GM12878 (cell line): ENCODE measurements at regions not wholly inside any gene's neighbourhood (a gene's known extent, or its start where the extent isn't known, plus 50 kb on each side); places are given as distances from the start of the nearest gene placed in this dataset.

Experiments
- ATAC-seq: fragments of 200-7000 bp; cut with Tn5 transposase; 3 replicates; pipeline ENCODE4 v1.9.1; 2020; ENCODE audit warnings: mild to moderate bottlenecking, moderate library complexity
- BruUV-seq: library from RNA; stranded (reverse); fragments of 400-500 nt; replicated peaks from 2 replicates; lab custom pipeline; 2021; lab: Mats Ljungman, UMichigan
- CTCF ChIA-PET: fragments of 300-600 bp; sonication (Branson Sonifier 250); formaldehyde crosslinking; extraction: SDS; loops from one replicate; lab custom pipeline; 2021; ENCODE audit warnings: inconsistent platforms; lab: Yijun Ruan, JAX
- POLR2A ChIA-PET: fragments of 350-600 bp; formaldehyde crosslinking; extraction: SDS; loops from one replicate; lab custom pipeline; 2021; ENCODE audit warnings: inconsistent platforms; lab: Charles Lee
- RAD21 ChIA-PET: fragments of 300-600 bp; sonication (Branson Sonifier 250); formaldehyde crosslinking; loops from one replicate; lab custom pipeline; 2023; ENCODE audit warnings: antibody characterized with exemption; ENCODE audit not compliant: unreplicated experiment; lab: Charles Lee
- SMC1A ChIA-PET: fragments of 300-600 bp; sonication (Branson Sonifier 250); formaldehyde crosslinking; loops from one replicate; lab custom pipeline; 2023; ENCODE audit not compliant: unreplicated experiment, uncharacterized antibody; lab: Charles Lee
- DNase-seq: peaks from one replicate; pipeline ENCODE4 v3.0.0-alpha.2; 2011; ENCODE audit warnings: low read depth, low spot score
- FAIRE-seq: peaks from 3 replicates; lab custom pipeline; 2011; peaks lifted over from hg19 to GRCh38; lab: Jason Lieb, UNC
- H2AFZ ChIP-seq: 2 replicates; pipeline ENCODE4 v1.6.0; 2011; ENCODE audit warnings: low read depth, low read length, control low read depth; ENCODE audit not compliant: control insufficient read depth
- H3K27ac ChIP-seq: 2 replicates; pipeline ENCODE4 v1.5.1; 2011; ENCODE audit warnings: control low read depth; ENCODE audit not compliant: control insufficient read depth, insufficient read depth
- H3K27me3 ChIP-seq, 2 experiments: replicated peaks in 1 of 2; 2 replicates each; pipeline versions ENCODE4 v1.6.0 to v1.6.1; 2011; ENCODE audit warnings: low read length in 1 of 2; ENCODE audit not compliant: control insufficient read depth in 2 of 2, insufficient read depth in 2 of 2
- H3K36me3 ChIP-seq, 2 experiments: 2 replicates each; pipeline ENCODE4 v1.5.1; 2011; ENCODE audit warnings: low read length in 1 of 2; ENCODE audit not compliant: control insufficient read depth in 2 of 2, insufficient read depth in 2 of 2
- H3K4me1 ChIP-seq: 2 replicates; pipeline ENCODE4 v1.6.1; 2011; ENCODE audit warnings: mild to moderate bottlenecking, low read length, moderate library complexity, mixed read lengths; ENCODE audit not compliant: control insufficient read depth, insufficient read depth
- H3K4me2 ChIP-seq: 2 replicates; pipeline ENCODE4 v1.6.0; 2011; ENCODE audit warnings: control low read depth; ENCODE audit not compliant: control insufficient read depth, insufficient read depth
- H3K4me3 ChIP-seq: fragments of 200-600 bp; sonication (generic); 2 replicates; pipeline ENCODE4 v1.5.1; 2016
- H3K79me2 ChIP-seq: 2 replicates; pipeline ENCODE4 v1.6.0; 2011; ENCODE audit warnings: low read length; ENCODE audit not compliant: control insufficient read depth, insufficient read depth
- H3K9ac ChIP-seq: 2 replicates; pipeline ENCODE4 v1.8.0; 2011; ENCODE audit warnings: low read length, control low read depth, mixed read lengths; ENCODE audit not compliant: control insufficient read depth, insufficient read depth
- H3K9me3 ChIP-seq: replicated peaks from 3 replicates; pipeline ENCODE4 v1.5.1; 2011; ENCODE audit warnings: mild to moderate bottlenecking, low read length; ENCODE audit not compliant: control insufficient read depth, insufficient read depth
- H4K20me1 ChIP-seq: 2 replicates; pipeline ENCODE4 v1.6.0; 2011; ENCODE audit not compliant: control insufficient read depth, insufficient read depth
- BCL3 ChIP-seq: IDR thresholded peaks from 2 replicates; pipeline ENCODE4 v1.6.1; 2011; ENCODE audit warnings: borderline replicate concordance, low read depth, mild to moderate bottlenecking, moderate library complexity, low read length; ENCODE audit not compliant: insufficient read depth, poor library complexity, severe bottlenecking
- ELK1 ChIP-seq: IDR thresholded peaks from 2 replicates; pipeline ENCODE4 v1.6.1; 2012; ENCODE audit warnings: low read depth, low read length, improper control_type of control experiment
- ETV6 ChIP-seq, 2 experiments: fragments of 450-650 bp in 1 of 2; IDR thresholded peaks in 1 of 2; conservative IDR thresholded peaks in 1 of 2; 2 replicates each; pipeline ENCODE4 v1.6.1; 2014; ENCODE audit warnings: antibody characterized with exemption in 1 of 2, borderline replicate concordance in 1 of 2, low read depth in 1 of 2, mild to moderate bottlenecking in 1 of 2, moderate library complexity in 1 of 2
- HDAC6 ChIP-seq: fragments of 200-600 bp; sonication (generic); IDR thresholded peaks from one replicate; pipeline ENCODE4 v1.8.0; 2017; ENCODE audit warnings: antibody characterized with exemption; ENCODE audit not compliant: unreplicated experiment
- IKZF2 ChIP-seq, 2 experiments: fragments of 450-650 bp; IDR thresholded peaks; 2 replicates each; pipeline ENCODE4 v1.6.1; 2017; ENCODE audit warnings: mild to moderate bottlenecking in 2 of 2, moderate library complexity in 2 of 2
- NBN ChIP-seq: fragments of 450-650 bp; IDR thresholded peaks from 2 replicates; pipeline ENCODE4 v1.6.1; 2016
- SREBF1 ChIP-seq: IDR thresholded peaks from 2 replicates; pipeline ENCODE4 v1.6.1; 2012; ENCODE audit warnings: mild to moderate bottlenecking, low read length
- ZBTB33 ChIP-seq: fragments of 450-650 bp; IDR thresholded peaks from 2 replicates; pipeline ENCODE4 v1.6.1; 2017; ENCODE audit warnings: mild to moderate bottlenecking
- ZBTB4 ChIP-seq: fragments of 450-650 bp; formaldehyde crosslinking; IDR thresholded peaks from 2 replicates; pipeline ENCODE4 v1.4.0; 2022; ENCODE audit warnings: mild to moderate bottlenecking, moderate library complexity
- ZNF384 ChIP-seq: IDR thresholded peaks from 2 replicates; pipeline ENCODE4 v1.6.1; 2012; ENCODE audit warnings: low read depth, mild to moderate bottlenecking, low read length, improper control_type of control experiment, borderline replicate concordance
- WGBS: methylation state at CpG from one replicate; pipeline ENCODE4 v1.1.6; 2016; ENCODE audit warnings: low lambda C conversion rate; ENCODE audit not compliant: insufficient replicate concordance, insufficient coverage; ENCODE audit errors: missing lambda C conversion rate; 5-methylcytosine and 5-hydroxymethylcytosine counted together
- in situ Hi-C: fragments of 300-500 bp; cut with MboI; formaldehyde crosslinking; loops from 9 replicates; pipeline ENCODE4 v1.14.3; 2018; ENCODE audit warnings: mixed read lengths
- intact Hi-C: fragments of 100-400 bp; cut with micrococcal nuclease; formaldehyde crosslinking; loops from one replicate; pipeline ENCODE4 v1.14.2; 2022; ENCODE audit not compliant: unreplicated experiment

- TF ChIP-seq ZBTB33 (no peak), ELK1 (no peak), IKZF2 (IDR thresholded peaks at IDR 0.05) (no peak), HDAC6 (no peak), ETV6 (conservative IDR thresholded peaks at IDR 0.05 in 1 of 2, IDR thresholded peaks at IDR 0.05 in 1 of 2; ENCODE audit: borderline replicate concordance in 1 of 2, low read depth in 1 of 2) (no peak)
Measured at GRCh38 chr3:3735919-3736318, 63.3 kb upstream of the LRRN1 start (continued).

- WGBS, result 54% methylated on average over 6 of the region's 6 CpGs
- TF ChIP-seq SREBF1 (no peak), ZBTB4 (CRISPR knock-in tag) (no peak), ZNF384 (no peak), BCL3 (no peak), NBN (no peak)
- Histone ChIP-seq H2AFZ (no peak overlapping the region), H3K4me3 (no peak overlapping the region), H3K36me3 (no peaks in the 10 kb centered on the region), H3K9ac (no peak overlapping the region), H3K4me1 (no peaks in the 10 kb centered on the region), H3K27ac (no peak overlapping the region), H3K27me3 (no peaks in the 10 kb centered on the region; a peak in 2 of 4 replicates), H3K79me2 (no peaks in the 10 kb centered on the region), H3K9me3 (no peaks in the 10 kb centered on the region), H4K20me1 (no peaks in the 10 kb centered on the region), H3K4me2 (no peak overlapping the region)
- POLR2A ChIA-PET, result no interaction called here
- no peak for ATAC-seq
- DNase-seq, result no peak
- CTCF ChIA-PET, result no interaction called here
- in situ Hi-C loops (no loop called here), intact Hi-C loops (no loop called here)
- BruUV-seq, result no TSS peak
- no peak for FAIRE-seq
- RAD21 ChIA-PET, result no interaction called here
- SMC1A ChIA-PET, result no interaction called here
Measured at GRCh38 chr3:3734881-3735280, 64.3 kb upstream of the LRRN1 start.
